ENCODE measurements at regions not wholly inside any gene's neighbourhood (a gene's known extent, or its start where the extent isn't known, plus 50 kb on each side); places are given as distances from the start of the nearest gene placed in this dataset.

GRCh38 chr3:162329514-162329913 lies 832.9 kb downstream of the OTOL1 start:
- Histone ChIP-seq H3K4me3 (no peak overlapping the region), H2AFZ (ENCODE audit: low read depth, low read length) (no peak overlapping the region), H3K9me3 (replicated peaks; ENCODE audit: control insufficient read depth, insufficient read depth, low read depth, low read length) (no peaks in the 10 kb centered on the region), H3K36me3 (ENCODE audit: control insufficient read depth, insufficient read depth, low read length) (no peaks in the 10 kb centered on the region), H3K79me2 (ENCODE audit: control insufficient read depth, insufficient read depth, low read length) (no peaks in the 10 kb centered on the region), H4K20me1 (replicated peaks; ENCODE audit: control insufficient read depth, insufficient read depth, low read length) (no peaks in the 10 kb centered on the region), H3K27ac (ENCODE audit: extremely low read depth, low read depth, low read length) (no peak overlapping the region), H3K4me2 (ENCODE audit: insufficient read depth, low read length) (no peak overlapping the region), H3K9me1 (ENCODE audit: control insufficient read depth, insufficient read depth, low read length) (no peaks in the 10 kb centered on the region), H3K4me1 (replicated peaks in 1 of 2; ENCODE audit: control insufficient read depth in 2 of 2, insufficient read depth in 2 of 2, low read length in 2 of 2) (no peaks in the 10 kb centered on the region), H3K9ac (ENCODE audit: insufficient read depth in 1 of 2, low read depth in 2 of 2, low read length in 2 of 2) (no peak overlapping the region), H3K27me3 (ENCODE audit: control insufficient read depth in 2 of 2, insufficient read depth in 2 of 2, low read length in 2 of 2) (no peaks in the 10 kb centered on the region)
- ChIA-PET POLR2A (no interaction called here), CTCF (ENCODE audit: low intra/inter-chr PET ratio) (no interaction called here)
- ATAC-seq (no peak), FAIRE-seq (no peak), DNase-seq (ENCODE audit: extremely low read depth in 1 of 4, low spot score in 3 of 4) (no peak)
- intact Hi-C loops (cut with micrococcal nuclease) (no loop called here), in situ Hi-C loops (cut with MboI) (no loop called here)
- no TSS peak for BruUV-seq (replicated peaks)
- WGBS (ENCODE audit: insufficient coverage, low coverage, missing lambda C conversion rate): 0% methylated on average over 1 of the region's 1 CpG
- no peak for TF ChIP-seq ZNF695 (CRISPR knock-in tag; IDR thresholded peaks at IDR 0.05)
- no peak for TF ChIP-seq RFX7 (CRISPR knock-in tag; IDR thresholded peaks at IDR 0.05)
- no peak for TF ChIP-seq SIN3B (IDR thresholded peaks at IDR 0.05; ENCODE audit: low read depth)
- no peak for TF ChIP-seq CUX1 (CRISPR knock-in tag; IDR thresholded peaks at IDR 0.05)
- no peak for TF ChIP-seq SNIP1 (IDR thresholded peaks at IDR 0.05; ENCODE audit: low read depth)
- no peak for TF ChIP-seq SFPQ (IDR thresholded peaks at IDR 0.05; ENCODE audit: low read depth, low read length)
- no peak for TF ChIP-seq ZNF583 (CRISPR knock-in tag; IDR thresholded peaks at IDR 0.05)
- no peak for TF ChIP-seq PURB (CRISPR knock-in tag; IDR thresholded peaks at IDR 0.05; ENCODE audit: low read depth)
- TF ChIP-seq ETS2 (tag; IDR thresholded peaks at IDR 0.05; ENCODE audit: borderline replicate concordance, poor library complexity, severe bottlenecking): no peak
- TF ChIP-seq ZNF134 (CRISPR knock-in tag; conservative IDR thresholded peaks at IDR 0.05): no peak
- TF ChIP-seq HES1 (IDR thresholded peaks at IDR 0.05; ENCODE audit: low read depth): no peak
- TF ChIP-seq ZC3H8 (IDR thresholded peaks at IDR 0.05): no peak
- TF ChIP-seq GABPB2 (CRISPR knock-in tag; conservative IDR thresholded peaks at IDR 0.05): no peak
- TF ChIP-seq ZC3H11A (IDR thresholded peaks at IDR 0.05; ENCODE audit: low read depth, low read length): no peak
- TF ChIP-seq ATF6 (CRISPR knock-in tag; IDR thresholded peaks at IDR 0.05): no peak
